Fibroblast of skin of right quadriceps (primary cell): ENCODE measurements at regions not wholly inside any gene's neighbourhood (a gene's known extent, or its start where the extent isn't known, plus 50 kb on each side); places are given as distances from the start of the nearest gene placed in this dataset.

Experiments used
- DNase-seq: peaks from one replicate; pipeline ENCODE4 v3.0.0-alpha.2; 2013

DNA sequence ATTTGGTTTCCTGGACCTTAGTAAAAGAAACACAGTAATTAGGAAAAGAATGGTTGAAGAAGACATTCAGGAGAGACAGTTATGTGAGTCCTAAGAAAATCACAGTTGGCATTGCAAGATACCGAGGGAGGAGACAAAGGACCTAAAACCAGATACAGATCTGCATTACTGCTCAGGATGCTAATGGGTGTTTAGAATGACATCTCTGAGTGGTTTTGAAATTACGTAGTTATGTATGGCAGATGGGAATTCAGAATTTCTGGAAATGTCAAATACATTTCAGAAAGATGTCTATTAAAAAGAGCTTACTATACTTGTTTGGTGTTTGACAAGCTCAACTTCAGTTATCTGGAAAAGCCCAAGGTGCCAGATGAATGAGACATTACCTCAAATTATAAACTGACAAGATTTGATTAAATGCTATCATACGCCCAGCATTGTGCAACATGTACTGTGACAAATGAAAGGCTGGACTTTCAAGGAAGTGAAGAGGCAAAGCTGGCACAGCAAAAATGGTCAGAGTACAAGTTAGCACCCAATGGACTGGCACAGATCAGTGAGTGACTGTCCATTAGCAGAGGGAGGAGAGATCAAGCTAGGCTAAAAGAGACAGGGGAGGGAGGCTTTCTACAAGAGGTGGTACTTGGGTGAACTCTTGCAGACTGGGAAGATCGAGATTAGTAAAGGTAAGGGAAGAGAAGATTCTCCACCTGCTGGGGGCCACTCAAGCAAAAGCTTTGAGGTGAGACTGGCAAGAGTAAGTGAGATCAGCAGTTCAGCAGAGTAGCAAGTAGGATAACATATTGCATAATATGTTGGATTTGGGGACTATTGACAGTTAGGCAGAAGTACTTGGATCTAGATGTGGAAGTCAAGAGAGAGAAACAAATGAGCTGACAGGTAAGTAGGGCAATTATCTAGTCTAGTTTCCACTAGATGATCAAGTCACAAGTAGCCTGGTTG, 168.9 kb downstream of the CYRIA start:
- no peak for DNase-seq

DNA sequence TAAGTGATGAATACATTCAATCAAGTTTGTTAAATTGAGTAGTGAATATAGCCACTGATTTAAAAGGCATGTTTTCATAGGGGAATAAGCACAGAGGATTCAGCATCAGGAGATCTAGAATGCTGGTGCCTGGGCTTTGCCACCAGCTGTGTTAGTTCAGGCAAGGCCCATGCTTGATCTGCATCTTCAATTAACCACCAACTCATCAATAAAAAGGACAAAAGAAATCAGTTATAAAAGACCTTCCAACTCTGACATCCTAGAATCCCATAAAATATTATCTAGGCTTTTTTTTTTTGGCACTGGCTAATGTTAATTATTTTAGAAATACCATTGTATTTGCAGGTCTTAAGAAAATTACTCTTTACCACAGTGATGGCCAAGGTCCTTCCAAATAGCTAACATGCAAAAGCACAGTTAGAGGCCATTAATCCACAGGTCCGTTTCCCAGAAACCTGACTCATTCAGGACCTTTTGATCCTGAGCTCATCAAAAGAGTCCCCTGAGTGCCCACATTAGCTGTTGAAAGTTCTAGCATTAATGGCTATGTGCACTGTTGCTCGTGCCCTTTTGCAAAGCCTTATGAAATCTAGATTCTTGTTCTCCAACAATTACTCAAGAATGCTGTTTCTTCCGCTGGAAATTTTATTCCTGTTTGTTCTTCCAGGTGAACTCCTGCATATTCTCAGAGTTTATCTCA, 170.0 kb downstream of the CYRIA start:
- no peak for DNase-seq

GRCh38 chr2:16494836-16495508, 170.7 kb downstream of the CYRIA start:
- no peak for DNase-seq

GRCh38 chr2:16493788-16494187, 171.8 kb downstream of the CYRIA start:
- DNase-seq = no peak

DNA sequence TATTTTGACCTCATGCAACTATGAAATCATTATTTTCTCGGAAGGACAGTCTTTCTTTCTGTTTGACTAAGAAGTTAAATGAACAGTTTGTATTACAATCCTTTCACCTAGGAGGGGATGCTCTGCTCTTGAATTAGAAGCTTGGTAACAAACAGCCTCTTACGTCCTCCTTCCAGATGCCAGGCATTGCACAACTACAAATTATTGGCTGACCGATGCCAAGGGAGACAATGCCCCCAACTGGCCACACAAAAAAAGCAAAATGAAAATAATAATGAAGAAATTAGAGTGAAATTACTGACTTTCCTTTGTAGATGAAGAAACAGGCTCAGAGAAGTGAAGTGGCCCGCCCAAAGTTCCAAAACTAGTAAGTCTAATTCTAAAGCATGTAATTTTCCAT, 177.9 kb downstream of the CYRIA start:
- DNase-seq = peak; percentile 13

- DNase-seq = no peak
These were observed 180.4 kb downstream of the CYRIA start for GRCh38 chr2:16485251-16485650.

DNA sequence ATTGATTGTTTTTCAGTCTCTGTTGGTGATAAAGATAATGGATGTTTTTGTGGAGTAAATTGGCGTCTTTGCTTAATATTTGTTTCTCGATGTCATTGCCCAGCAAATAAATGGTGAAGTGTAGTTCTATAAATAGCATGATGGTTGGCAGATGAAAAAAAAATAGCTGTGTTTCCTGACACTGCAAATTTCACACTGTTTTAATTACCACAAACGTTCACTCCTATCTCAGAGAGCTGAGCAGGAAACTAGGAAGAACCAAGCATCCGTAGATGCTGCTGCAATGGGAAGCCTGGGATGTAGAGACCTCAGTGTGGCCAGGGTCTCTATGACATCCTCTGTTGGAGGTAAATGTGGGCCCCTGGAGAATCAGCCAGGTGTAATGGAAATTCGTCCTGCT, 183.2 kb downstream of the CYRIA start:
- DNase-seq = no peak

GRCh38 chr2:16481351-16481750, 184.3 kb downstream of the CYRIA start:
- no peak for DNase-seq

DNA sequence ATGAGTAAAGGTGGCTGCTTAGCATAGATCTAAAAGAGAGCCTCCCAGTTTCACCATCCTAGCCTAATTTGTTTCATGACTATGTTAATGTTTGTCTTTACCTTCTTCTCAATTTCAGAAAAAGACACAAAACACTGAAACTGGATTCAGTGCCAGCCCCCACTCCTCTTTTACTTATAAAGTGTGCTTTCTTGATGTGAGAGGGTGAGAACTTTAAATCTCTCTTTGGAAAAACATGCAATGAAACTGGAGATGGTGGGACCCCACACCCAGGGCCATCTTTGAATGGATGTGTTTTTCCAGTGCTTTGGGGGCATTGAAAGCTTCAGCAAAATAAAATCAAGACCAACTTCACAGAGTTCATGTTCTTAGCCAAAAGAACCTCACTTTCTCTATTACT, 185.9 kb downstream of the CYRIA start:
- no peak for DNase-seq

- DNase-seq = peak; percentile 5
These were observed 187.0 kb downstream of the CYRIA start for GRCh38 chr2:16478434-16479210.

DNA sequence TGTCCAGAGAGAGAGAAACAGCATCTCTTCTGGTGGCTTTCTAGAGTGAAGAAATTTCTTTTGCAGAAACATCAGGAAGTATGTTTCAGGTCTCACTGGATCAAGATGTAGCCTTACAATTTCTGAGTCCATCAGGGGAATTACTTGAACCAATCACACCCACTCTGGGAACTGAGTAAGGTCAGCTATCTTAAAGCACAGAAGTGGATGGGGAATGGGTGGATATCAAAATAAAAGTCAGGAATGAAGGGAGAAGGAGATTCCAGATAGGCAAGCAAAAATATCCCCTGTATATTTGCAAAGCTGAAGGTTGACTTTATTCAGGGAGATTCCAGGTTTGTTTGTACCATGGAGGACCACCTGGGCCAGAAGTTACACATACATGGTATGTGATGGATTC, 188.0 kb downstream of the CYRIA start:
- no peak for DNase-seq

GRCh38 chr2:16476866-16477265, 188.8 kb downstream of the CYRIA start:
- no peak for DNase-seq

DNA sequence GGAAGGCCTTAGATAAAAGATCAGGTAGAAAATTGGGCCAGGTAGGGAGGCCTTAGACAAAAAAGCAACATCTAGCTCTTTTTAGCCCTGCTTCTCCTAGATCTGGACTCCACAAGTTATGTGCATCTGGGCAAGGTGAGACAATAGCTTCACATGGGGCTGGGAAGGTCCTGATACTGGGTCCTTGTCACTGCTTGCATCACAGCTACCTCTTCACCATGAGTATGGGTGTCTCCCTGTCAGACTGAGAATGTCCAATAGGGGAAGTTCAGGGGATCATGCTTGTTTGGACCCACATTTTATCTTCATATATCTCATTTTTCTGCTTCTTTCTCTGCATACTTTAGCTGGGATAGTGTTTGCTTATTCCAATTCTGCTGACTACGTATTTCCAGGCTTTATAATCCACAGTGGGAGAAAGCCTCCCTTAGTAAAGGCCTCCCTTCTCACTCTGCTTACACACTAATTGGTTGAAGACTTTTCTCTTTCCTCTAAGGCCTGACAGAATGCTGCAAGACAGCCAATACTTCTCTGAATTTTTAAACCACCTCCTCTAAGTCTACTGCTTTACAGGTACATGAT, 189.6 kb downstream of the CYRIA start:
- no peak for DNase-seq

- DNase-seq = no peak
These were observed 190.0 kb downstream of the CYRIA start for GRCh38 chr2:16475586-16475985.

- DNase-seq = no peak
These were observed 192.1 kb downstream of the CYRIA start for GRCh38 chr2:16473575-16473974.

DNA sequence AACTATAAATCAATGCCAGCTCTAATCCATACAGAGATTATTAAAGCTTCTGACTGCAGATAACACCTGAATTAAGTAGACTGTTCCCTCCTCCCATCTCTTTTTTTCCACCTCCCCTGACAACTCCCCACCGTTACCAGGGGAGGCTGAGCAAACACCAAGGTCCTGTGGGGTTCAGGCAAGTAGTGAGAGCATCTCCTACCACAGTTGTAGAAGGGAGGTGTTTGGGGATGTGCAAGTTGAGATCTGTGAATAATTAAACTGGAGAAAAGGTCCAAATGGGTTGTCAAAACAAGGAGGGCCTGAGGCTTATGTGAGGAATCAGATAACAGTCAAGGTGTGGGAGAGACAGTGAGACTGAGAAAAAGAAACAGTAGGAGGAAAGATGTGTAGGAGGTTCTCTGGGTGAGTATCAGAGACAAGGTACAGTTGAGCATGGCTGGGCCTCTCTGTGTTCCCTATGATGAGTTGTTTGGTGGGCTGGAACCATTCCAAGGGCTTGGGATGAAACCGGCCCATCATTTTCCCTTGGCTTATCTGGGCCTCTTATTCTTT, 194.6 kb downstream of the CYRIA start:
- no peak for DNase-seq

DNA sequence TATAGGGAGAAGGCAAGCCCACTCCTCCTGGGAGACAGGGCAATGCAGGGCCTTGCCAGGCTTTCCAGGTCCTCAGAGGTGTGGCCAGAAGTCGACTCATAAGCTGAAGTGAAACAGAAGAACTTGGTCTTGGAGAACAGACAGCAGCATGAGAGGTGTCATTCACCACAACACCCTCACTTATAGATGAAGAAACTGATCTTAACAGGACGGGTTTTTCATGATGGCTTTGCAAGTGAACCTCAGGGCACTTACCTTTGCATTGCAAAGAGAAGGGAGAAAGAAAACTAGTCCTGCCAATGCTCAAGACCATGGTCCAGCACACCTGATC, 198.8 kb downstream of the CYRIA start:
- no peak for DNase-seq

GRCh38 chr2:16466133-16466820, 199.4 kb downstream of the CYRIA start:
- DNase-seq = no peak

GRCh38 chr2:16464641-16465040, 201.0 kb downstream of the CYRIA start:
- DNase-seq = no peak

GRCh38 chr2:16462958-16463357, 202.7 kb downstream of the CYRIA start:
- DNase-seq = no peak

DNA sequence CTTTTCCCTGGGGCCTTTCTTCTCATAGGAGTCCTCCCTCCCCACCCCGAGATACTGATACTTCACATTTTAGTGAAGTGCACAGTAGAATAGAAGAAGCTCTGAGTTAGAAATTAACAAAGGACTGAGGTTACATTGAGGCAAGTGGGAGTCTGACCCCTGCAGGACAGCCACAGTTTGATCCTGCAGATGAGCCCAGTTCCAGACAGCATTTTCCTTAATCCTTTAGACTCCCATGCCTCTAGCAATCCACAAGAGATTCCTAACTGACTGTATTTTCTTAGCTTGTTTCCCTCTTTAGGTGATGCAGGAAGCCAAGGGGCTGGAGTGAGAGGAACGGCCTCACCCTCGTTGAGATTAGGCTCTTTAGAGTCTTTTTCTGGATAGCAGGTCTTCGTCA, 204.0 kb downstream of the CYRIA start:
- no peak for DNase-seq

GRCh38 chr2:16459606-16460005, 206.0 kb downstream of the CYRIA start:
- no peak for DNase-seq
